CD14-positive monocyte (primary cell): ENCODE measurements at regions not wholly inside any gene's neighbourhood (a gene's known extent, or its start where the extent isn't known, plus 50 kb on each side); places are given as distances from the start of the nearest gene placed in this dataset.
A peak's percentile ranks its signal among the peaks of the same experiment; 100 is the strongest.

ENCODE experiments used
- DNase-seq, 3 donors: peaks; one replicate each; pipeline ENCODE4 v3.0.0-alpha.2; 2011 to 2022
- H2AFZ ChIP-seq: 2 replicates; pipeline ENCODE4 v1.6.0; 2012; ENCODE audit warnings: mild to moderate bottlenecking, low read depth, low read length, inconsistent platforms; ENCODE audit not compliant: insufficient read depth, poor library complexity, severe bottlenecking
- H3K27ac ChIP-seq, 2 donors: 1 replicate in 1 of 2; 2 replicates in 1 of 2; pipeline ENCODE4 v1.5.1; 2012 to 2013; ENCODE audit warnings: low read length in 2 of 2, control low read depth in 1 of 2, inconsistent platforms in 1 of 2, low read depth in 1 of 2, mild to moderate bottlenecking in 1 of 2
- H3K27me3 ChIP-seq, 2 donors: one replicate each; pipeline versions ENCODE4 v1.6.0 to v1.6.1; 2011 to 2013; ENCODE audit warnings: low read length in 2 of 2; ENCODE audit not compliant: control insufficient read depth in 2 of 2, insufficient read depth in 2 of 2
- H3K36me3 ChIP-seq, 2 donors: replicated peaks in 1 of 2; 1 replicate in 1 of 2; 2 replicates in 1 of 2; pipeline versions ENCODE4 v1.5.1 to v1.6.1; 2012 to 2013; ENCODE audit warnings: low read length in 2 of 2, control low read depth in 1 of 2, inconsistent platforms in 1 of 2, mild to moderate bottlenecking in 1 of 2; ENCODE audit not compliant: insufficient read depth in 2 of 2, control insufficient read depth in 1 of 2
- H3K4me1 ChIP-seq, 2 donors: 1 replicate in 1 of 2; 2 replicates in 1 of 2; pipeline versions ENCODE4 v1.5.1 to v1.6.1; 2012 to 2013; ENCODE audit warnings: low read length in 2 of 2, control low read depth in 1 of 2, inconsistent platforms in 1 of 2, mild to moderate bottlenecking in 1 of 2, moderate library complexity in 1 of 2; ENCODE audit not compliant: insufficient read depth in 2 of 2, control insufficient read depth in 1 of 2
- H3K4me2 ChIP-seq: replicated peaks from 2 replicates; pipeline ENCODE3; 2012; ENCODE audit warnings: low read length, moderate library complexity, mild to moderate bottlenecking; ENCODE audit not compliant: poor library complexity, severe bottlenecking; ENCODE audit errors: extremely low read depth
- H3K4me3 ChIP-seq, 3 experiments: fragments of 200-600 bp in 1 of 3; sonication (generic) in 1 of 3; replicated peaks in 1 of 3; 1 replicate in 2 of 3; 2 replicates in 1 of 3; pipeline ENCODE4 v1.5.1; 2011 to 2013; ENCODE audit warnings: low read length in 3 of 3, mild to moderate bottlenecking in 3 of 3, control low read depth in 2 of 3, low read depth in 2 of 3, inconsistent platforms in 1 of 3, moderate library complexity in 1 of 3
- H3K79me2 ChIP-seq: 2 replicates; pipeline ENCODE4 v1.6.0; 2012; ENCODE audit warnings: mild to moderate bottlenecking, control low read depth, inconsistent platforms, low read length, moderate library complexity; ENCODE audit not compliant: insufficient read depth
- H3K9ac ChIP-seq: 2 replicates; pipeline ENCODE4 v1.6.0; 2017; ENCODE audit warnings: low read length, mild to moderate bottlenecking; ENCODE audit not compliant: insufficient read depth, poor library complexity, severe bottlenecking
- H3K9me3 ChIP-seq, 2 donors: replicated peaks in 1 of 2; 1 replicate in 1 of 2; 2 replicates in 1 of 2; pipeline versions ENCODE4 v1.5.1 to v1.6.1; 2012 to 2013; ENCODE audit warnings: low read length in 2 of 2, control low read depth in 1 of 2; ENCODE audit not compliant: control insufficient read depth in 1 of 2, insufficient read depth in 1 of 2
- H4K20me1 ChIP-seq: 2 replicates; pipeline ENCODE4 v1.6.0; 2012; ENCODE audit warnings: mild to moderate bottlenecking, low read length, control low read depth, moderate library complexity; ENCODE audit not compliant: insufficient read depth
- H3K27ac Mint-ChIP-seq, 7 donors: one replicate each; pipeline ENCODE4 v1.8.0; 2020; ENCODE audit warnings: mild to moderate bottlenecking in 7 of 7, mixed read lengths in 7 of 7, moderate library complexity in 6 of 7, inconsistent platforms in 2 of 7
- H3K27me3 Mint-ChIP-seq, 3 donors: one replicate each; pipeline ENCODE4 v1.8.0; 2021 to 2022; ENCODE audit warnings: low read depth in 3 of 3, mild to moderate bottlenecking in 3 of 3, mixed read lengths in 3 of 3, moderate library complexity in 3 of 3, inconsistent platforms in 1 of 3
- H3K36me3 Mint-ChIP-seq, 2 donors: one replicate each; pipeline ENCODE4 v1.8.0; 2020; ENCODE audit warnings: mixed read lengths in 2 of 2, inconsistent platforms in 1 of 2, mild to moderate bottlenecking in 1 of 2
- H3K4me1 Mint-ChIP-seq: one replicate; pipeline ENCODE4 v1.8.0; 2020; ENCODE audit warnings: mild to moderate bottlenecking, mixed read lengths
- H3K4me3 Mint-ChIP-seq, 2 donors: one replicate each; pipeline ENCODE4 v1.8.0; 2020; ENCODE audit warnings: mild to moderate bottlenecking in 2 of 2, mixed read lengths in 2 of 2, moderate library complexity in 1 of 2
- H3K9me3 Mint-ChIP-seq, 7 donors: one replicate each; pipeline ENCODE4 v1.8.0; 2020 to 2022; ENCODE audit warnings: mixed read lengths in 7 of 7, mild to moderate bottlenecking in 6 of 7, moderate library complexity in 6 of 7, inconsistent platforms in 2 of 7
- WGBS: methylation state at CpG from one replicate; pipeline ENCODE4 v1.1.5; 2013; ENCODE audit warnings: missing lambda C conversion rate; ENCODE audit not compliant: insufficient coverage; 5-methylcytosine and 5-hydroxymethylcytosine counted together
- intact Hi-C, 2 donors: fragments of 100-400 bp; cut with micrococcal nuclease; formaldehyde crosslinking; loops; one replicate each; pipeline versions ENCODE4 v1.15.0 to v1.15.1; 2023
- TF ChIP-seq, protein P1 (sequence below): fragments of 200-600 bp; IDR thresholded peaks from one replicate; pipeline ENCODE4 v1.8.0; 2022; ENCODE audit warnings: antibody characterized with exemption, mild to moderate bottlenecking

DNA sequence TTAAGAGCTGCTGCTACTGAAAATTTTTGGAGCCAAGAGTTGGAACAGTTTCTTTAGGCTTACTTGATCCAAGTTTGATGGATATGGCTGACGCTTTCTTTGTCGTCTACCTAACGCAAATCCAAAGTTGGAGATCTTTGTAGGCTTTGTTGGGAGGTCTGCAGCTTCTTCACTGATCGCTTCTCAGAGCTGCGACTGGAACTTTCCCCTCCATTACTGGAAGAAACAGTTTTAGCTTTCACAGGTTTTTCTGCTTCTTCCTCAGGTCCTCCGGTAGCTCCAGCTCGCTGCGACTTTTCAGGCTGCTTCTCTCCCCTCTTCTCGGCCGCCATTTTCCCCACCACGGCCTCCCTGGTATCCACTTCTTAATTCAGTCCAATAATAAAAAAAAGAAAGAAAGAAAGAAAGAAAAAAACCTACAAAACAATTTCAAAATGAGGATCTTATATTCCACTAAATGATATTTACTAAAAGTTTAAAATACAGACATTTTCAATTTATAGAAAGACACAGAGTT lies 178.1 kb upstream of the HMGA2 start:
- H3K27ac ChIP-seq: no peak overlapping the region
- no peak overlapping the region for H3K4me2 ChIP-seq
- no peaks in the 10 kb centered on the region for H3K4me1 ChIP-seq
- DNase-seq: no peak
- no peaks in the 10 kb centered on the region for H3K27me3 ChIP-seq
- H3K27me3 Mint-ChIP-seq: peaks cover 0 to 8% (median 7%) of the 10 kb centered on the region in 3 donors
- H3K27ac Mint-ChIP-seq: no peak overlapping the region
- H3K4me1 Mint-ChIP-seq: no peaks in the 10 kb centered on the region
- H3K36me3 Mint-ChIP-seq: no peaks in the 10 kb centered on the region
- H3K4me3 Mint-ChIP-seq: no peak overlapping the region
- intact Hi-C loops: no loop called here
- H3K4me3 ChIP-seq: no peak overlapping the region
- H3K79me2 ChIP-seq: no peaks in the 10 kb centered on the region
- no peaks in the 10 kb centered on the region for H4K20me1 ChIP-seq
- TF ChIP-seq, protein P1, sequence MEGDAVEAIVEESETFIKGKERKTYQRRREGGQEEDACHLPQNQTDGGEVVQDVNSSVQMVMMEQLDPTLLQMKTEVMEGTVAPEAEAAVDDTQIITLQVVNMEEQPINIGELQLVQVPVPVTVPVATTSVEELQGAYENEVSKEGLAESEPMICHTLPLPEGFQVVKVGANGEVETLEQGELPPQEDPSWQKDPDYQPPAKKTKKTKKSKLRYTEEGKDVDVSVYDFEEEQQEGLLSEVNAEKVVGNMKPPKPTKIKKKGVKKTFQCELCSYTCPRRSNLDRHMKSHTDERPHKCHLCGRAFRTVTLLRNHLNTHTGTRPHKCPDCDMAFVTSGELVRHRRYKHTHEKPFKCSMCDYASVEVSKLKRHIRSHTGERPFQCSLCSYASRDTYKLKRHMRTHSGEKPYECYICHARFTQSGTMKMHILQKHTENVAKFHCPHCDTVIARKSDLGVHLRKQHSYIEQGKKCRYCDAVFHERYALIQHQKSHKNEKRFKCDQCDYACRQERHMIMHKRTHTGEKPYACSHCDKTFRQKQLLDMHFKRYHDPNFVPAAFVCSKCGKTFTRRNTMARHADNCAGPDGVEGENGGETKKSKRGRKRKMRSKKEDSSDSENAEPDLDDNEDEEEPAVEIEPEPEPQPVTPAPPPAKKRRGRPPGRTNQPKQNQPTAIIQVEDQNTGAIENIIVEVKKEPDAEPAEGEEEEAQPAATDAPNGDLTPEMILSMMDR: no peak
- H3K9me3 Mint-ChIP-seq: peaks cover 0 to 4% (median under 1%) of the 10 kb centered on the region in 7 donors
- no peak overlapping the region for H2AFZ ChIP-seq
- WGBS: 100% methylated on average over 3 of the region's 11 CpGs
- no peaks in the 10 kb centered on the region for H3K36me3 ChIP-seq
- no peak overlapping the region for H3K9ac ChIP-seq
- no peaks in the 10 kb centered on the region for H3K9me3 ChIP-seq

DNA sequence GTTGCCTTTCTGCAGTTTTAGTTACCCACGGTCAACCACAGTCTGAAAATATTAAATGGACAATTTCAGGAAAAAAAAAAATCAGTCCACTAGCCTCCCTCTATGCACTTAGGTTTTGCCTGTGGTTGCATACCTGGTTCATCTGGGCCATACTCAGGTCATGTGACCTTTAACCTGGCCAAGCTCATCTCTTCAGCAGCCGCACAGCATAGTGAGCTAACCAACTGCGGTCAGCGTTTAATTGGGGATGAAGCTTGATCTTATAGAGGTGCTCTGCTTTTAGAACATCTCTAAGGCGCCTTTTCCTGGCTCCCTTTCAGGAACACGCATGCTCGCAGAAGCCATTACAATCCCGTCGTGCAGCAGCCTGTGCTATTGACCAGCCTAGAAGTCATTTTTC lies 177.2 kb upstream of the HMGA2 start:
- H3K9me3 Mint-ChIP-seq: peaks cover 0 to 6% (median 2%) of the 10 kb centered on the region in 7 donors
- H3K4me3 ChIP-seq: no peak overlapping the region
- H3K27ac Mint-ChIP-seq: peak overlapping the region in 1 of 7 donors; percentile 17
- H3K9me3 ChIP-seq: no peaks in the 10 kb centered on the region
- no peaks in the 10 kb centered on the region for H3K36me3 Mint-ChIP-seq
- no peak overlapping the region for H3K27ac ChIP-seq
- intact Hi-C loops: no loop called here
- no peaks in the 10 kb centered on the region for H3K27me3 ChIP-seq
- peaks cover 0 to 8% (median 5%) of the 10 kb centered on the region in 3 donors for H3K27me3 Mint-ChIP-seq
- H3K9ac ChIP-seq: no peak overlapping the region
- no peak for DNase-seq
- no peaks in the 10 kb centered on the region for H3K79me2 ChIP-seq
- H3K4me3 Mint-ChIP-seq: no peak overlapping the region
- H4K20me1 ChIP-seq: no peaks in the 10 kb centered on the region
- no peaks in the 10 kb centered on the region for H3K36me3 ChIP-seq
- no peak overlapping the region for H3K4me2 ChIP-seq
- no peaks in the 10 kb centered on the region for H3K4me1 ChIP-seq
- no peak overlapping the region for H2AFZ ChIP-seq
- H3K4me1 Mint-ChIP-seq: no peaks in the 10 kb centered on the region
- WGBS: 96% methylated on average over 4 of the region's 9 CpGs
- TF ChIP-seq, protein P1: no peak
